ENCODE measurements at regions not wholly inside any gene's neighbourhood (a gene's known extent, or its start where the extent isn't known, plus 50 kb on each side); places are given as distances from the start of the nearest gene placed in this dataset.
"Not testable (repeated sequence)": the region's sequence is repeated elsewhere in the genome, so short reads cannot be mapped to it uniquely, and the experiment has no call there.

- no peaks in the 10 kb centered on the region for H3K27me3 ChIP-seq (ENCODE audit: control insufficient read depth, insufficient read depth, low read length)
- H3K4me3 ChIP-seq (ENCODE audit: low read depth, low read length) = no peak overlapping the region
- TF ChIP-seq, protein P1, sequence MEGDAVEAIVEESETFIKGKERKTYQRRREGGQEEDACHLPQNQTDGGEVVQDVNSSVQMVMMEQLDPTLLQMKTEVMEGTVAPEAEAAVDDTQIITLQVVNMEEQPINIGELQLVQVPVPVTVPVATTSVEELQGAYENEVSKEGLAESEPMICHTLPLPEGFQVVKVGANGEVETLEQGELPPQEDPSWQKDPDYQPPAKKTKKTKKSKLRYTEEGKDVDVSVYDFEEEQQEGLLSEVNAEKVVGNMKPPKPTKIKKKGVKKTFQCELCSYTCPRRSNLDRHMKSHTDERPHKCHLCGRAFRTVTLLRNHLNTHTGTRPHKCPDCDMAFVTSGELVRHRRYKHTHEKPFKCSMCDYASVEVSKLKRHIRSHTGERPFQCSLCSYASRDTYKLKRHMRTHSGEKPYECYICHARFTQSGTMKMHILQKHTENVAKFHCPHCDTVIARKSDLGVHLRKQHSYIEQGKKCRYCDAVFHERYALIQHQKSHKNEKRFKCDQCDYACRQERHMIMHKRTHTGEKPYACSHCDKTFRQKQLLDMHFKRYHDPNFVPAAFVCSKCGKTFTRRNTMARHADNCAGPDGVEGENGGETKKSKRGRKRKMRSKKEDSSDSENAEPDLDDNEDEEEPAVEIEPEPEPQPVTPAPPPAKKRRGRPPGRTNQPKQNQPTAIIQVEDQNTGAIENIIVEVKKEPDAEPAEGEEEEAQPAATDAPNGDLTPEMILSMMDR (IDR thresholded peaks at IDR 0.05; ENCODE audit: insufficient read depth, low read length, poor library complexity, severe bottlenecking) = no peak
- no peaks in the 10 kb centered on the region for H3K36me3 ChIP-seq (ENCODE audit: control insufficient read depth, insufficient read depth, low read length)
- DNase-seq (ENCODE audit: low read depth) = no peak
These were observed 265.6 kb upstream of the SFSWAP start for GRCh38 chr12:131445184-131445774.

DNA sequence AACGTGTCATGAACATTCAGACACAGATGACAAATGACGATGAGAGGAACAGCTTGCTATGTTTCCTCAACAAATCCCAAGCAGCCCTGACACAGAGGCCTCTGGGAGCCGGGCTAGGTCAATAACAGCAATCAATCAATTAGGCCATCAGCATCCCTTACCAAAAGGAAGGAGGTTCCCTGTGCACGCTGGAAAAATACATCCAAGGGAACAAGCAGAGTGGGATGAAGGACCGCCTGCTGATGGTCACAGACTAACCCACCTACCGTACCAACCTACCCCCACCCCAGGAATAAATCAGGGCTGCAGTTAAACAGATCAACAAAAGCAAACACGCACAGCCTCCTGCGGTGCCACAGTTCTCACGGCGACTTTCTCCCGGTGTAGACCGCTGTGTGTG is 265.1 kb upstream of the SFSWAP start:
- Histone ChIP-seq H3K36me3 (ENCODE audit: control insufficient read depth, insufficient read depth, low read length) (no peaks in the 10 kb centered on the region), H3K27me3 (ENCODE audit: control insufficient read depth, insufficient read depth, low read length) (no peaks in the 10 kb centered on the region), H3K4me3 (ENCODE audit: low read depth, low read length) (no peak overlapping the region)
- DNase-seq (ENCODE audit: low read depth) = no peak
- TF ChIP-seq, protein P1 (IDR thresholded peaks at IDR 0.05; ENCODE audit: insufficient read depth, low read length, poor library complexity, severe bottlenecking) = no peak

GRCh38 chr12:131447636-131448035 is 263.3 kb upstream of the SFSWAP start:
- not testable (repeated sequence) for DNase-seq (ENCODE audit: low read depth); H3K27me3 ChIP-seq (ENCODE audit: control insufficient read depth, insufficient read depth, low read length); H3K4me3 ChIP-seq (ENCODE audit: low read depth, low read length); H3K36me3 ChIP-seq (ENCODE audit: control insufficient read depth, insufficient read depth, low read length)

DNA sequence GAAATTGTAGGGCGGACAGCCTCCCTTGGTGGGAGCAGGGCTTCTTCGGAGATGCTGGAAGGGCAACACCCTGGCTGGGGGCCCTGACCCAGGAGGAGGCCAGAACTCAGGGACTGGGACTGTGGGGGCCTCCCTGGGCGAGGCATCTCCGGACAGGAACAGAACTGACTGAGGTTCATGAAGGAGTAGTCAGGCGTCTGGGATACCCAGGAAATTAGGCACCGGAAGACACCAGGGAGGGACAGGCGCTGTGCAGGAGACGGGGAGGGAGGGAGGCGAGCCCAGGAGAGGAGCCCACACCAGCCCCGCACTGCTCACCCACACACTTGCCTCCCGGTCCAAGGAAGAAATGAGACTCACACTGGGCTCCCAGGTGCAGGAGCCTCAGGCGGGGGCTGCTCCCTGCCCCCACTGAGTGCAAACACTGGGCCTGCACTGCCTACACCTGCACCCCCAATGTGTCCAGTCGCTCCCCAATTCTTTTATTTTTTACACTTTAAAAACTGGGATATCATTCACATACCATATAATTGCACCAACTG is 262.6 kb upstream of the SFSWAP start:
- Histone ChIP-seq H3K27me3 (ENCODE audit: control insufficient read depth, insufficient read depth, low read length) (no peaks in the 10 kb centered on the region), H3K36me3 (ENCODE audit: control insufficient read depth, insufficient read depth, low read length) (no peaks in the 10 kb centered on the region), H3K4me3 (ENCODE audit: low read depth, low read length) (no peak overlapping the region)
- DNase-seq (ENCODE audit: low read depth) = no peak
- TF ChIP-seq, protein P1 (IDR thresholded peaks at IDR 0.05; ENCODE audit: insufficient read depth, low read length, poor library complexity, severe bottlenecking) = no peak

DNA sequence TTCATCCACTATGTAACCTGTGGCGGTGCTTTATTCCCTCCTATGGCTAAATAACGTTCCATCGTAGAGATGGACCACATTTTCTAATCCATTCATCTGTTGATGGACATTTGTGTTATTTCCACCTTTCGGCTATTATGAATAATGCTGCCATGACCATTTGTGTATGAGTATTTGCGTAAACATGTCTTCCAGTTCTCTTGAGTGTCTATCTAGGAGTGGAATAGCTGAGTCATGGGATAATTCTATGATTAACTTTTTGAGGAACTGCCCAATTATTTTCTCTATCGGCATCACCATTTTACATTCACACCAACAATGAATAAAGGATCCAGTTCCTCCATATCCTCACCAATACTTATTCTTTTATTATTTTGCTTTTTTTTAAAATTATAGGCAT is 261.9 kb upstream of the SFSWAP start:
- Histone ChIP-seq H3K4me3 (ENCODE audit: low read depth, low read length) (no peak overlapping the region), H3K36me3 (ENCODE audit: control insufficient read depth, insufficient read depth, low read length) (no peaks in the 10 kb centered on the region), H3K27me3 (ENCODE audit: control insufficient read depth, insufficient read depth, low read length) (no peaks in the 10 kb centered on the region)
- TF ChIP-seq, protein P1 (IDR thresholded peaks at IDR 0.05; ENCODE audit: insufficient read depth, low read length, poor library complexity, severe bottlenecking) = no peak
- DNase-seq (ENCODE audit: low read depth) = no peak

GRCh38 chr12:131452444-131452860 is 258.4 kb upstream of the SFSWAP start:
- DNase-seq (ENCODE audit: low read depth) = no peak
- Histone ChIP-seq H3K27me3 (ENCODE audit: control insufficient read depth, insufficient read depth, low read length) (no peaks in the 10 kb centered on the region), H3K36me3 (ENCODE audit: control insufficient read depth, insufficient read depth, low read length) (no peaks in the 10 kb centered on the region), H3K4me3 (ENCODE audit: low read depth, low read length) (no peak overlapping the region)
- TF ChIP-seq, protein P1 (IDR thresholded peaks at IDR 0.05; ENCODE audit: insufficient read depth, low read length, poor library complexity, severe bottlenecking) = peak; percentile 23
